HEK293 (cell line): ENCODE measurements at regions not wholly inside any gene's neighbourhood (a gene's known extent, or its start where the extent isn't known, plus 50 kb on each side); places are given as distances from the start of the nearest gene placed in this dataset.

Experiments used
- SCRT2 ChIP-seq: fragments of 450-650 bp; formaldehyde crosslinking; IDR thresholded peaks from 2 replicates; pipeline ENCODE4 v1.5.1; 2016; ENCODE audit warnings: missing biosample characterization, missing genetic modification characterization
- TCF7L2 ChIP-seq: IDR thresholded peaks from 2 replicates; pipeline ENCODE4 v1.6.1; 2011; ENCODE audit warnings: low read depth, mild to moderate bottlenecking, inconsistent platforms, low read length, moderate library complexity, borderline replicate concordance
- ZEB2 ChIP-seq: fragments of 450-650 bp; formaldehyde crosslinking; IDR thresholded peaks from 2 replicates; pipeline ENCODE4 v1.5.1; 2016; ENCODE audit warnings: missing biosample characterization, missing genetic modification characterization
- ZNF175 ChIP-seq: fragments of 450-650 bp; formaldehyde crosslinking; IDR thresholded peaks from 2 replicates; pipeline ENCODE4 v1.5.1; 2016; ENCODE audit warnings: missing biosample characterization, missing genetic modification characterization
- ZNF324 ChIP-seq: fragments of 450-650 bp; formaldehyde crosslinking; IDR thresholded peaks from 2 replicates; pipeline ENCODE4 v1.5.1; 2016; ENCODE audit warnings: missing biosample characterization, missing genetic modification characterization
- ZNF596 ChIP-seq: fragments of 450-650 bp; IDR thresholded peaks from 2 replicates; pipeline ENCODE4 v1.5.0; 2018; ENCODE audit warnings: missing biosample characterization, mild to moderate bottlenecking, missing genetic modification characterization, moderate library complexity
- TF ChIP-seq, protein P1 (sequence below): fragments of 450-650 bp; formaldehyde crosslinking; IDR thresholded peaks from 2 replicates; pipeline ENCODE4 v1.5.1; 2016; ENCODE audit warnings: missing biosample characterization, missing genetic modification characterization
- TF ChIP-seq, protein P2 (sequence below): fragments of 450-650 bp; formaldehyde crosslinking; IDR thresholded peaks from 2 replicates; pipeline ENCODE4 v1.5.1; 2016; ENCODE audit warnings: missing biosample characterization, missing genetic modification characterization

DNA sequence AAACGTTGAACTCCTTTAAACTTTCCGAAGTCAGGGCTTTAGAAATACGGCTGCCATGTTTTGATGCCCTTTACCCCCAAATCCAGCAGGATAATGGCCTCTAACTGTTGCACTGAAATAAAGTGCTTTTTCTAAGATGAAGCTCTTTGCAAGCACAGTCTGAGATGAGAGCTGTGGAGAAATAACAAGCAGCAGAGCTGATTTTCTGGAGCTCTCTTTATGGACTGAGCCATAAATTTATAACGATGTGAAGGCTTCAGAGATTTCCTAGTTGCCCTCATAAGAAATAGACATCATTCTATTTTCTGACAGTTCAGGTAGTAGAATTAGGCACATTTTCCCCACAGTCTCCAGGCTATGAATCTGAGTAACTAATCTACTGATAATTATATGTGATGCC lies 567.3 kb downstream of the PDHA2 start:
- TF ChIP-seq, protein P1, sequence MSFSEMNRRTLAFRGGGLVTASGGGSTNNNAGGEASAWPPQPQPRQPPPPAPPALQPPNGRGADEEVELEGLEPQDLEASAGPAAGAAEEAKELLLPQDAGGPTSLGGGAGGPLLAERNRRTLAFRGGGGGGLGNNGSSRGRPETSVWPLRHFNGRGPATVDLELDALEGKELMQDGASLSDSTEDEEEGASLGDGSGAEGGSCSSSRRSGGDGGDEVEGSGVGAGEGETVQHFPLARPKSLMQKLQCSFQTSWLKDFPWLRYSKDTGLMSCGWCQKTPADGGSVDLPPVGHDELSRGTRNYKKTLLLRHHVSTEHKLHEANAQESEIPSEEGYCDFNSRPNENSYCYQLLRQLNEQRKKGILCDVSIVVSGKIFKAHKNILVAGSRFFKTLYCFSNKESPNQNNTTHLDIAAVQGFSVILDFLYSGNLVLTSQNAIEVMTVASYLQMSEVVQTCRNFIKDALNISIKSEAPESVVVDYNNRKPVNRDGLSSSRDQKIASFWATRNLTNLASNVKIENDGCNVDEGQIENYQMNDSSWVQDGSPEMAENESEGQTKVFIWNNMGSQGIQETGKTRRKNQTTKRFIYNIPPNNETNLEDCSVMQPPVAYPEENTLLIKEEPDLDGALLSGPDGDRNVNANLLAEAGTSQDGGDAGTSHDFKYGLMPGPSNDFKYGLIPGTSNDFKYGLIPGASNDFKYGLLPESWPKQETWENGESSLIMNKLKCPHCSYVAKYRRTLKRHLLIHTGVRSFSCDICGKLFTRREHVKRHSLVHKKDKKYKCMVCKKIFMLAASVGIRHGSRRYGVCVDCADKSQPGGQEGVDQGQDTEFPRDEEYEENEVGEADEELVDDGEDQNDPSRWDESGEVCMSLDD = no peak
- no peak for TF ChIP-seq ZNF596
- TF ChIP-seq, protein P2, sequence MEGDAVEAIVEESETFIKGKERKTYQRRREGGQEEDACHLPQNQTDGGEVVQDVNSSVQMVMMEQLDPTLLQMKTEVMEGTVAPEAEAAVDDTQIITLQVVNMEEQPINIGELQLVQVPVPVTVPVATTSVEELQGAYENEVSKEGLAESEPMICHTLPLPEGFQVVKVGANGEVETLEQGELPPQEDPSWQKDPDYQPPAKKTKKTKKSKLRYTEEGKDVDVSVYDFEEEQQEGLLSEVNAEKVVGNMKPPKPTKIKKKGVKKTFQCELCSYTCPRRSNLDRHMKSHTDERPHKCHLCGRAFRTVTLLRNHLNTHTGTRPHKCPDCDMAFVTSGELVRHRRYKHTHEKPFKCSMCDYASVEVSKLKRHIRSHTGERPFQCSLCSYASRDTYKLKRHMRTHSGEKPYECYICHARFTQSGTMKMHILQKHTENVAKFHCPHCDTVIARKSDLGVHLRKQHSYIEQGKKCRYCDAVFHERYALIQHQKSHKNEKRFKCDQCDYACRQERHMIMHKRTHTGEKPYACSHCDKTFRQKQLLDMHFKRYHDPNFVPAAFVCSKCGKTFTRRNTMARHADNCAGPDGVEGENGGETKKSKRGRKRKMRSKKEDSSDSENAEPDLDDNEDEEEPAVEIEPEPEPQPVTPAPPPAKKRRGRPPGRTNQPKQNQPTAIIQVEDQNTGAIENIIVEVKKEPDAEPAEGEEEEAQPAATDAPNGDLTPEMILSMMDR (tag by site-specific recombination) = no peak
- TF ChIP-seq ZNF324 = no peak
- no peak for TF ChIP-seq SCRT2 (tag by site-specific recombination)
- no peak for TF ChIP-seq ZEB2
- no peak for TF ChIP-seq TCF7L2
- TF ChIP-seq ZNF175 (tag by site-specific recombination) = no peak
